ENCODE measurements at regions not wholly inside any gene's neighbourhood (a gene's known extent, or its start where the extent isn't known, plus 50 kb on each side); places are given as distances from the start of the nearest gene placed in this dataset.

DNA sequence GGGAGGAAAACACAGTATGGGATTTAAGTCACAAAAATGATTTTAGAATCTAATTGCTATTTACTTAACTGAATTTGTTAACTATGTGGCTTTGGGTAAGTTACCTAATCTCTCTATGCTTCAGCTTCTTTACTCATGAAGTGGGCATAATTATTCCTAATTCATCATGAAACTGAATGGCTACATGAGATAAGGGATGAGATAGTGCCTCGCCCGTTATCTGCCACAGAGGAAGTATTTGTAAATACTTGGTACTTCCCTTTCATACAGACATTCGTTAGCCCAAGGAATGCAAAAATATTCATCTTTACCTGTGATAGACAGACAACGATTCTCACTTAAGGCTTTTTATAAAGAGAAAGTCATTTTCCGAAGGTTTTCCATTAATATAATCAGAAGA, 221.2 kb upstream of the BLID start:
- no peak for ATAC-seq
- intact Hi-C loops (cut with DNase I), result no loop called here
- DNase-seq, result no peak
- Histone ChIP-seq H3K4me3 (no peak overlapping the region), H3K4me1 (no peaks in the 10 kb centered on the region), H3K27ac (no peak overlapping the region), H3K36me3 (no peaks in the 10 kb centered on the region), H3K27me3 (no peaks in the 10 kb centered on the region), H3K9me3 (no peaks in the 10 kb centered on the region)
- WGBS, 2 donors, result 56 to 63% methylated on average over 5 of the region's 5 CpGs
- no peak for TF ChIP-seq CTCF (IDR thresholded peaks at IDR 0.05)
- no peak for FAIRE-seq

GRCh38 chr11:122336706-122337105, 220.7 kb upstream of the BLID start:
- H3K27me3 ChIP-seq, result no peaks in the 10 kb centered on the region
- H3K27ac ChIP-seq, result no peak overlapping the region
- WGBS, 2 donors, result 69% methylated on average over 5 of the region's 5 CpGs
- ATAC-seq (no peak), DNase-seq (no peak), FAIRE-seq (no peak)
- intact Hi-C loops (cut with DNase I), result no loop called here
- H3K36me3 ChIP-seq, result no peaks in the 10 kb centered on the region
- no peaks in the 10 kb centered on the region for H3K9me3 ChIP-seq
- no peak overlapping the region for H3K4me3 ChIP-seq
- no peak for TF ChIP-seq CTCF (IDR thresholded peaks at IDR 0.05)
- H3K4me1 ChIP-seq, result no peaks in the 10 kb centered on the region

DNA sequence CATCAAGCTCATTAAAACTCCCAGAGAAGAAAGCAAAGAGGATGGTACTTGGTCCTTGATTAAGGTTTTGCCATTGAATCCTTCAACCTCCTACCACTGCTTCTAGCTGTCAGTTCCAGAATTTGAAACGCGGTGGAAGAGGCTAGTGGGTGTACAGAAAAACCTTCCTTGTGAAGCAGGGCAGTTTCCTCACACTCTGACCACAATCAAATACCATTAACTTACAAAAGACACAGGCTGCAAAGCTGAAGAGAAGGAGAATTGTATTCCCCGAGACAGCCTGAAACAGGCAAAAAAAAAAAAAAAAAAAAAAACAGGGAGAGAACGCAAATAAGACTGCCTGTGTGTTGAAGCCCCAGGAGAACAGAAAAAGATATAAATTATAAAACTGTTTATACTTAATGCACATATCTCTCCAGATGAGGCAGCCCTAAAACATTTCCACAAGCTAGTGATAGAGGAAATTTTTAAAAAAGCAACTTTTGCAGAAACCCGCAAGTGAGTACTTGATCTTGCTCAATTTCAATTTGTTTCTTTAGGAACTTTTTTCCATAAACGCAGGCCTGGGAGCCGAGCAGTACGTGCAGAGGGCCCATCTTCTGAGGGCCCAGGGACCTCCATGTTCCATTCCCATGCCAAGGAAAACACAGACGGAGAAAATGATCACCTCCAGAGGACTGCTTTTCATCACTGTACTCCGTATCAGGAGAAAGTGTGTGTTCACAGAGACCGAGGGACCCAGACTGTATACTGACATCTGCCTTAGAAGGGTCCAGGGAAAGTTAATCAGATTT, 218.7 kb upstream of the BLID start:
- no peak for FAIRE-seq
- WGBS, 2 donors, result 88 to 89% methylated on average over 11 of the region's 11 CpGs

GRCh38 chr11:122333467-122333866, 217.5 kb upstream of the BLID start:
- no peak overlapping the region for H3K4me3 ChIP-seq
- ATAC-seq (no peak), FAIRE-seq (no peak), DNase-seq (no peak)
- WGBS, 2 donors, result 92 to 98% methylated on average over 4 of the region's 4 CpGs
- no peaks in the 10 kb centered on the region for H3K36me3 ChIP-seq
- no peaks in the 10 kb centered on the region for H3K9me3 ChIP-seq
- no peak overlapping the region for H3K27ac ChIP-seq
- TF ChIP-seq CTCF (IDR thresholded peaks at IDR 0.05), result no peak
- intact Hi-C loops (cut with DNase I), result no loop called here
- H3K4me1 ChIP-seq, result no peaks in the 10 kb centered on the region
- no peaks in the 10 kb centered on the region for H3K27me3 ChIP-seq

More for the DNA sequence above, 218.7 kb upstream of the BLID start:
- no peak overlapping the region for H3K27ac ChIP-seq
- no peaks in the 10 kb centered on the region for H3K4me1 ChIP-seq
- TF ChIP-seq CTCF (IDR thresholded peaks at IDR 0.05), result no peak
- H3K36me3 ChIP-seq, result no peaks in the 10 kb centered on the region
- no peaks in the 10 kb centered on the region for H3K9me3 ChIP-seq
- no peak overlapping the region for H3K4me3 ChIP-seq
- intact Hi-C loops (cut with DNase I), result no loop called here
- DNase-seq (no peak), ATAC-seq (no peak)
- H3K27me3 ChIP-seq, result no peaks in the 10 kb centered on the region

DNA sequence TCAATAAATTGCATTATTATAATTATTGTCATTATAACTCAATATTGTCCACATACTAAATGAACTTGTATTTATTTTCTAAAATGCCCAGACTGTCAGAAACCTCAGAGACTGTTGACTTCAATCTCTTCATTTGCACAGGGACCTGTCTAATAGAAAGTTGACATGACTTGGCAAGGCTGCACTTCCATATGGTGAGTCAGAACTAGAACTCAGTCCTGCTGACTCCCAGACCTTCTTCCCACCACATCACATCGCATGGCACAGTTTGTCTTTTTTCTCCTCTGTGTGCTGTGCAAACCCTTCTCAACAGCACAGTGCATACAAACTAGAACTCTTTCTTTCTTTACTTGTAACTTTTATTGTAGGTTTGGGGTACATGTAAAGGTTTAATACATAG, 215.1 kb upstream of the BLID start:
- Histone ChIP-seq H3K9me3 (no peaks in the 10 kb centered on the region), H3K4me1 (no peaks in the 10 kb centered on the region), H3K4me3 (no peak overlapping the region), H3K27me3 (no peaks in the 10 kb centered on the region), H3K27ac (no peak overlapping the region), H3K36me3 (no peaks in the 10 kb centered on the region)
- TF ChIP-seq CTCF (IDR thresholded peaks at IDR 0.05), result no peak
- ATAC-seq (no peak), DNase-seq (no peak), FAIRE-seq (no peak)
- intact Hi-C loops (cut with DNase I), result no loop called here
- WGBS, 2 donors, result 75 to 76% methylated on average over 1 of the region's 1 CpG
